ENCODE measurements at regions not wholly inside any gene's neighbourhood (a gene's known extent, or its start where the extent isn't known, plus 50 kb on each side); places are given as distances from the start of the nearest gene placed in this dataset.

- TF ChIP-seq OSR1 (CRISPR knock-in tag; IDR thresholded peaks at IDR 0.05) (no peak), ZFP30 (CRISPR knock-in tag; IDR thresholded peaks at IDR 0.05) (no peak), ZC3H10 (CRISPR knock-in tag; IDR thresholded peaks at IDR 0.05) (no peak), ZFP3 (CRISPR knock-in tag; IDR thresholded peaks at IDR 0.05) (no peak), SNAI2 (CRISPR knock-in tag; IDR thresholded peaks at IDR 0.05) (no peak), ISL1 (CRISPR knock-in tag; IDR thresholded peaks at IDR 0.05) (no peak), CSRNP3 (CRISPR knock-in tag; IDR thresholded peaks at IDR 0.05) (no peak), ESRRG (CRISPR knock-in tag; IDR thresholded peaks at IDR 0.05) (no peak), PATZ1 (CRISPR knock-in tag; IDR thresholded peaks at IDR 0.05; ENCODE audit: borderline replicate concordance) (no peak), ARNTL (CRISPR knock-in tag; IDR thresholded peaks at IDR 0.05; ENCODE audit: borderline replicate concordance, low read depth) (no peak), RARB (CRISPR knock-in tag; IDR thresholded peaks at IDR 0.05) (no peak)
- TF ChIP-seq, protein P1, sequence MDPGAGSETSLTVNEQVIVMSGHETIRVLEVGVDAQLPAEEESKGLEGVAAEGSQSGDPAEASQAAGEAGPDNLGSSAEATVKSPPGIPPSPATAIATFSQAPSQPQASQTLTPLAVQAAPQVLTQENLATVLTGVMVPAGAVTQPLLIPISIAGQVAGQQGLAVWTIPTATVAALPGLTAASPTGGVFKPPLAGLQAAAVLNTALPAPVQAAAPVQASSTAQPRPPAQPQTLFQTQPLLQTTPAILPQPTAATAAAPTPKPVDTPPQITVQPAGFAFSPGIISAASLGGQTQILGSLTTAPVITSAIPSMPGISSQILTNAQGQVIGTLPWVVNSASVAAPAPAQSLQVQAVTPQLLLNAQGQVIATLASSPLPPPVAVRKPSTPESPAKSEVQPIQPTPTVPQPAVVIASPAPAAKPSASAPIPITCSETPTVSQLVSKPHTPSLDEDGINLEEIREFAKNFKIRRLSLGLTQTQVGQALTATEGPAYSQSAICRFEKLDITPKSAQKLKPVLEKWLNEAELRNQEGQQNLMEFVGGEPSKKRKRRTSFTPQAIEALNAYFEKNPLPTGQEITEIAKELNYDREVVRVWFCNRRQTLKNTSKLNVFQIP (CRISPR knock-in tag; IDR thresholded peaks at IDR 0.05; ENCODE audit: borderline replicate concordance, low read depth), result no peak
- TF ChIP-seq, protein P2, sequence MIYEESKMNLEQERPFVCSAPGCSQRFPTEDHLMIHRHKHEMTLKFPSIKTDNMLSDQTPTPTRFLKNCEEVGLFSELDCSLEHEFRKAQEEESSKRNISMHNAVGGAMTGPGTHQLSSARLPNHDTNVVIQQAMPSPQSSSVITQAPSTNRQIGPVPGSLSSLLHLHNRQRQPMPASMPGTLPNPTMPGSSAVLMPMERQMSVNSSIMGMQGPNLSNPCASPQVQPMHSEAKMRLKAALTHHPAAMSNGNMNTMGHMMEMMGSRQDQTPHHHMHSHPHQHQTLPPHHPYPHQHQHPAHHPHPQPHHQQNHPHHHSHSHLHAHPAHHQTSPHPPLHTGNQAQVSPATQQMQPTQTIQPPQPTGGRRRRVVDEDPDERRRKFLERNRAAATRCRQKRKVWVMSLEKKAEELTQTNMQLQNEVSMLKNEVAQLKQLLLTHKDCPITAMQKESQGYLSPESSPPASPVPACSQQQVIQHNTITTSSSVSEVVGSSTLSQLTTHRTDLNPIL (CRISPR knock-in tag; IDR thresholded peaks at IDR 0.05; ENCODE audit: low read depth), result no peak
Observed at GRCh38 chr5:6856653-6857052, 143.4 kb downstream of the TENT4A start.
